ENCODE measurements at regions not wholly inside any gene's neighbourhood (a gene's known extent, or its start where the extent isn't known, plus 50 kb on each side); places are given as distances from the start of the nearest gene placed in this dataset.

DNA sequence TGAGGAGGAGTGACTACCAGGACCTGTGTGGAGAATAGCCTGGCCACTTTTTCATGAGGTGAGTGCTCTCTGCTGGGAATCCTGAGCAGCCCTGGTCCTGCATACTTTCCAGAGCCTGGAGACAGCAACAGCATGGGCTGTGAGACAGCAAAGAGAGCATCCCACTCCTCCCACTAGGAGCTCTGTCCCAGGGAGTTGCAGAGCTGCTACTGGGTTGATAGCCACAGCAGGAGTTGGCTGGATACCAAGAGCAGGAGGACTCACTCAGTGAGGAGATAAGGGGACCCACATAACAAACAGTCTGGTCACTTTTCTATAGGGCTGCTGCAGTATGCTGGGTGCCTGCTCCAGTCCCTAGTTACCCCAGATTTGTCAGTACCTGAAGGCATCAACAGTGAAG is 439.3 kb upstream of the CDH8 start:
- TF ChIP-seq, protein P1, sequence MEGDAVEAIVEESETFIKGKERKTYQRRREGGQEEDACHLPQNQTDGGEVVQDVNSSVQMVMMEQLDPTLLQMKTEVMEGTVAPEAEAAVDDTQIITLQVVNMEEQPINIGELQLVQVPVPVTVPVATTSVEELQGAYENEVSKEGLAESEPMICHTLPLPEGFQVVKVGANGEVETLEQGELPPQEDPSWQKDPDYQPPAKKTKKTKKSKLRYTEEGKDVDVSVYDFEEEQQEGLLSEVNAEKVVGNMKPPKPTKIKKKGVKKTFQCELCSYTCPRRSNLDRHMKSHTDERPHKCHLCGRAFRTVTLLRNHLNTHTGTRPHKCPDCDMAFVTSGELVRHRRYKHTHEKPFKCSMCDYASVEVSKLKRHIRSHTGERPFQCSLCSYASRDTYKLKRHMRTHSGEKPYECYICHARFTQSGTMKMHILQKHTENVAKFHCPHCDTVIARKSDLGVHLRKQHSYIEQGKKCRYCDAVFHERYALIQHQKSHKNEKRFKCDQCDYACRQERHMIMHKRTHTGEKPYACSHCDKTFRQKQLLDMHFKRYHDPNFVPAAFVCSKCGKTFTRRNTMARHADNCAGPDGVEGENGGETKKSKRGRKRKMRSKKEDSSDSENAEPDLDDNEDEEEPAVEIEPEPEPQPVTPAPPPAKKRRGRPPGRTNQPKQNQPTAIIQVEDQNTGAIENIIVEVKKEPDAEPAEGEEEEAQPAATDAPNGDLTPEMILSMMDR (IDR thresholded peaks at IDR 0.05), result no peak
- no peak for ATAC-seq (ENCODE audit: insufficient number of reproducible peaks, low FRiP score, low read depth)
- H3K9me3 ChIP-seq, result no peaks in the 10 kb centered on the region
- no peak for DNase-seq (ENCODE audit: low spot score)
- peaks cover 0 to 4% of the 10 kb centered on the region in 2 donors for H3K4me1 ChIP-seq (ENCODE audit: control insufficient read depth in 1 of 2, low read depth in 2 of 2)
- H3K27ac ChIP-seq, result no peak overlapping the region
- H3K36me3 ChIP-seq, result no peaks in the 10 kb centered on the region
- no peak overlapping the region for H3K4me3 ChIP-seq
- H3K27me3 ChIP-seq (replicated peaks; ENCODE audit: insufficient read depth), result no peaks in the 10 kb centered on the region

DNA sequence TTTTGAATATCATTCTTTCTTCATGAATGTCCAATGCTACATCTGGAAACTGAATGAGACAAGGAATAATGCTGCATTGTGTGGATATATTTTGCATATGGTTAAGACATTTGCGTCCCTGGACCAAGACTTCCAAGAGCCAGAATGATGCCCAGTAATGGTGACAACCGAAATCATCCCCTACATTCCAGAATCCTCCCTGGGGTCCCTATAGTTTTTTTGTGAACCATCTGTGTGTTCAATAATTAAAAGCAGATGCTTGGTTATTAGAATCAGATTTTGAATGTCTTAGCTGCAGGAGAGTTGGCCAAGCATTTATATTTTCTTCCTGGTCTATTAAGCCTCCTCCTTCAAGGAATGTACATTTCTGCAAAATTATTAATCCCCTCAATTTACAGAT is 426.7 kb upstream of the CDH8 start:
- Histone ChIP-seq H3K27me3 (replicated peaks; ENCODE audit: insufficient read depth) (no peaks in the 10 kb centered on the region), H3K4me1 (ENCODE audit: control insufficient read depth in 1 of 2, low read depth in 2 of 2) (no peaks in the 10 kb centered on the region), H3K4me3 (no peak overlapping the region), H3K9me3 (no peaks in the 10 kb centered on the region), H3K36me3 (no peaks in the 10 kb centered on the region), H3K27ac (no peak overlapping the region)
- DNase-seq (ENCODE audit: low spot score) (no peak), ATAC-seq (ENCODE audit: insufficient number of reproducible peaks, low FRiP score, low read depth) (no peak)
- TF ChIP-seq, protein P1 (IDR thresholded peaks at IDR 0.05), result no peak

DNA sequence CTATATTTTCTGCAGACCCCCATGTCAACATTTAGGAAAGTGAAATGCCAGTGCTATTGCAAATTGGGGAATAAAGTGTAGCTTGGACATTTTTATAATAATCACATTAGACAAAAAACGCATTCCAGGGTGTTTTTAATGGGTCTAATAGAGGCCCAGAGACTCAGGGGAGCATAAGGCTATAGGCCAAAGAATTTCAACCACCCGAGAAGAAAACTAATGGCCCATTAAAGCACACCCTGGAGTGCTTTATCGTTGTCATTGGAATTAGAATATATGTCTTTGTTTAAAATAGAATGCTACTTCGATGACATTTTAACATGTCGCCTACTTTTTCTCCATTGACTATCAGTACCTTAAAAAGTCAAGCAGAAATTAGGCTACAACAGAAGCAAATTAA is 414.1 kb upstream of the CDH8 start:
- ATAC-seq (ENCODE audit: insufficient number of reproducible peaks, low FRiP score, low read depth) (no peak), DNase-seq (ENCODE audit: low spot score) (no peak)
- TF ChIP-seq, protein P1 (IDR thresholded peaks at IDR 0.05), result no peak

DNA sequence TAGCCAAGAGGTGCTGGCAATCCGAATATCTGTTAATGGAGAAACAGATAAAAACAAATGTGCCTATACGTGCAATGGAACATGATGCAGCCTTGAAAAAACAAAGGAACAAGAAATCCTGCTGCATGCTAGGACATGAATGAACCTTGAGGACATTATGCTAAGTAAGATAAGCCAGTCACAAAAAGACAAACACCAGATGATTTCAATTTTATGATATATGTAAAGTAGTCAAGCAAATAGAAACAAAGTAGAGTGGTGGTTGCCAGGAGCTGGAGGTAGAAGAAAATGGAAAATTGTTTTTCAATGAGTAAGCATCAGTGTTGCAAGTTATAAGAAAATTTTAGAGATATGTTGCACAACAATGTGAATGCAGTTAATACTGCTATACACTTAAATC is 409.7 kb upstream of the CDH8 start:
- Histone ChIP-seq H3K4me3 (no peak overlapping the region), H3K36me3 (no peaks in the 10 kb centered on the region), H3K9me3 (peaks cover 3% of the 10 kb centered on the region), H3K27ac (no peak overlapping the region), H3K27me3 (replicated peaks; ENCODE audit: insufficient read depth) (no peaks in the 10 kb centered on the region), H3K4me1 (ENCODE audit: control insufficient read depth in 1 of 2, low read depth in 2 of 2) (no peaks in the 10 kb centered on the region)
- ATAC-seq (ENCODE audit: insufficient number of reproducible peaks, low FRiP score, low read depth) (no peak), DNase-seq (ENCODE audit: low spot score) (no peak)
- TF ChIP-seq, protein P1 (IDR thresholded peaks at IDR 0.05), result no peak

More for the DNA sequence above, 414.1 kb upstream of the CDH8 start:
- H3K4me3 ChIP-seq, result no peak overlapping the region
- H3K27me3 ChIP-seq (replicated peaks; ENCODE audit: insufficient read depth), result no peaks in the 10 kb centered on the region
- no peaks in the 10 kb centered on the region for H3K9me3 ChIP-seq
- no peaks in the 10 kb centered on the region for H3K36me3 ChIP-seq
- H3K4me1 ChIP-seq (ENCODE audit: control insufficient read depth in 1 of 2, low read depth in 2 of 2), result no peaks in the 10 kb centered on the region
- H3K27ac ChIP-seq, result no peak overlapping the region

DNA sequence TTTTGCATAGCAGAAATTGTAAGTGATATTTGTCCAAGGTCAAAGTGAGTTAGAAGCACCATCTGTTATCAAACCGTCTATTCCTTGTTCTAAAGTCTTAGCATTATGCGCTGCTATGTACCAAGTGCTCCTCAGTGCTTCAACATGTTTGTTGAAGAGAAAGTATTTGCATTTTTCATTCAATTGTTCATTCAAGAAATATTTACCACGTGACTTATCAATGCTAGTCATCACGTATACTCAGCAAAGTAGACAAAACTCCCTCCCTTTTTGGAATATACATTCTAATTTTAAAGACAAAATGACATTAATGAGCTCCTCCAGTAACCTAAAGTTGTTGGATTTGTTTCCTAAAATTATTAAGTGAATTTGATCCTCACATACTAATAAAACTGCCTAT is 388.0 kb upstream of the CDH8 start:
- H3K27me3 ChIP-seq (replicated peaks; ENCODE audit: insufficient read depth), result no peaks in the 10 kb centered on the region
- TF ChIP-seq, protein P1 (IDR thresholded peaks at IDR 0.05), result no peak
- H3K9me3 ChIP-seq, result no peaks in the 10 kb centered on the region
- no peak for DNase-seq (ENCODE audit: low spot score)
- H3K4me3 ChIP-seq, result no peak overlapping the region
- no peak for ATAC-seq (ENCODE audit: insufficient number of reproducible peaks, low FRiP score, low read depth)
- no peaks in the 10 kb centered on the region for H3K4me1 ChIP-seq (ENCODE audit: control insufficient read depth in 1 of 2, low read depth in 2 of 2)
- H3K36me3 ChIP-seq, result no peaks in the 10 kb centered on the region
- H3K27ac ChIP-seq, result no peak overlapping the region
